Smooth muscle cell (in vitro differentiated cells): ENCODE measurements at regions not wholly inside any gene's neighbourhood (a gene's known extent, or its start where the extent isn't known, plus 50 kb on each side); places are given as distances from the start of the nearest gene placed in this dataset.
A peak's percentile ranks its signal among the peaks of the same experiment; 100 is the strongest.

Source experiments
- DNase-seq: peaks from one replicate; lab custom pipeline; 2025; ENCODE audit not compliant: unreplicated experiment; lab: John Stamatoyannopoulos, UW
- H2AFZ ChIP-seq: fragments of 200-600 bp; sonication (generic); 2 replicates; pipeline ENCODE4 v1.6.0; 2016; ENCODE audit warnings: antibody characterized with exemption, low read depth, mild to moderate bottlenecking
- H3F3A ChIP-seq: fragments of 200-600 bp; sonication (generic); 2 replicates; pipeline ENCODE4 v1.6.0; 2017; ENCODE audit warnings: antibody characterized with exemption, low read depth
- H3K27ac ChIP-seq: fragments of 200-600 bp; sonication (generic); 2 replicates; pipeline ENCODE4 v1.5.1; 2016; ENCODE audit warnings: low read depth, mild to moderate bottlenecking
- H3K27me3 ChIP-seq: fragments of 200-600 bp; sonication (generic); 2 replicates; pipeline ENCODE4 v1.6.1; 2016; ENCODE audit warnings: low read depth, mild to moderate bottlenecking
- H3K36me3 ChIP-seq: fragments of 200-600 bp; sonication (generic); 2 replicates; pipeline ENCODE4 v1.5.1; 2016; ENCODE audit warnings: low read depth
- H3K4me1 ChIP-seq: fragments of 200-600 bp; sonication (generic); 2 replicates; pipeline ENCODE4 v1.5.1; 2016; ENCODE audit warnings: low read depth
- H3K4me2 ChIP-seq: fragments of 200-600 bp; sonication (generic); 2 replicates; pipeline ENCODE4 v1.6.0; 2016; ENCODE audit warnings: mild to moderate bottlenecking
- H3K4me3 ChIP-seq: fragments of 200-600 bp; sonication (generic); 2 replicates; pipeline ENCODE4 v1.5.1; 2016; ENCODE audit warnings: mild to moderate bottlenecking
- H3K79me2 ChIP-seq: fragments of 200-600 bp; sonication (generic); 2 replicates; pipeline ENCODE4 v1.6.0; 2016; ENCODE audit warnings: low read depth, mild to moderate bottlenecking
- H3K9ac ChIP-seq: fragments of 200-600 bp; sonication (generic); 2 replicates; pipeline ENCODE4 v1.6.0; 2016; ENCODE audit warnings: low read depth
- H3K9me3 ChIP-seq: fragments of 200-600 bp; sonication (generic); replicated peaks from 2 replicates; pipeline ENCODE4 v1.5.1; 2016; ENCODE audit warnings: low read depth
- H4K20me1 ChIP-seq: fragments of 200-600 bp; sonication (generic); 2 replicates; pipeline ENCODE4 v1.6.0; 2016; ENCODE audit warnings: low read depth
- CTCF ChIP-seq: fragments of 200-600 bp; sonication (generic); IDR thresholded peaks from 2 replicates; pipeline ENCODE4 v1.5.1; 2017; ENCODE audit warnings: borderline replicate concordance, mild to moderate bottlenecking, antibody characterized with exemption; ENCODE audit not compliant: insufficient read depth, poor library complexity, severe bottlenecking
- WGBS: methylation state at CpG from one replicate; pipeline ENCODE4 v1.1.7; 2016; ENCODE audit warnings: low lambda C conversion rate; 5-methylcytosine and 5-hydroxymethylcytosine counted together

GRCh38 chr3:155019575-155019974, 60.5 kb upstream of the MME start:
- 24% methylated on average over 1 of the region's 1 CpG for WGBS
- H2AFZ ChIP-seq = peak overlapping the region; percentile 14
- H3K9ac ChIP-seq = no peak overlapping the region
- no peak overlapping the region for H3K4me3 ChIP-seq
- peak overlapping the region; percentile 25 for H3K4me2 ChIP-seq
- no peaks in the 10 kb centered on the region for H3K9me3 ChIP-seq
- H3K36me3 ChIP-seq = no peaks in the 10 kb centered on the region
- no peak for DNase-seq
- H3F3A ChIP-seq = peaks cover 8% of the 10 kb centered on the region
- TF ChIP-seq CTCF = no peak
- no peaks in the 10 kb centered on the region for H4K20me1 ChIP-seq
- H3K4me1 ChIP-seq = no peaks in the 10 kb centered on the region
- H3K79me2 ChIP-seq = no peaks in the 10 kb centered on the region
- peak overlapping the region; percentile 65 for H3K27ac ChIP-seq
- no peaks in the 10 kb centered on the region for H3K27me3 ChIP-seq

GRCh38 chr3:155018621-155019330, 61.3 kb upstream of the MME start:
- Histone ChIP-seq H3K9ac (no peak overlapping the region), H3K4me1 (no peaks in the 10 kb centered on the region), H4K20me1 (no peaks in the 10 kb centered on the region), H2AFZ (peak overlapping the region; percentile 17), H3K79me2 (no peaks in the 10 kb centered on the region), H3K4me3 (no peak overlapping the region), H3K36me3 (no peaks in the 10 kb centered on the region), H3K27me3 (no peaks in the 10 kb centered on the region), H3K4me2 (peak overlapping the region; percentile 25), H3F3A (peaks cover 8% of the 10 kb centered on the region), H3K27ac (peak overlapping the region; percentile 65), H3K9me3 (no peaks in the 10 kb centered on the region)
- WGBS = 58% methylated on average over 5 of the region's 5 CpGs
- no peak for TF ChIP-seq CTCF
- DNase-seq = no peak

GRCh38 chr3:155015776-155016436, 64.2 kb upstream of the MME start:
- Histone ChIP-seq H3K36me3 (no peaks in the 10 kb centered on the region), H2AFZ (no peak overlapping the region), H3K79me2 (no peaks in the 10 kb centered on the region), H3K27me3 (no peaks in the 10 kb centered on the region), H3K4me2 (no peak overlapping the region), H4K20me1 (no peaks in the 10 kb centered on the region), H3K4me3 (no peak overlapping the region), H3F3A (peaks cover 8% of the 10 kb centered on the region), H3K9me3 (no peaks in the 10 kb centered on the region), H3K27ac (no peak overlapping the region), H3K4me1 (no peaks in the 10 kb centered on the region), H3K9ac (no peak overlapping the region)
- WGBS = 74% methylated on average over 2 of the region's 2 CpGs
- TF ChIP-seq CTCF = no peak
- DNase-seq = no peak
